PFSK-1 (cell line): ENCODE measurements at regions not wholly inside any gene's neighbourhood (a gene's known extent, or its start where the extent isn't known, plus 50 kb on each side); places are given as distances from the start of the nearest gene placed in this dataset.

Experiments used
- FOXP2 ChIP-seq: optimal IDR thresholded peaks from 2 replicates; pipeline ENCODE3; 2011; ENCODE audit warnings: borderline replicate concordance, control low read depth, inconsistent platforms; ENCODE audit not compliant: insufficient read depth; ENCODE audit errors: extremely low read length, extremely low read depth
- POLR2AphosphoS5 ChIP-seq: IDR thresholded peaks from 2 replicates; pipeline ENCODE4 v1.6.1; 2012; ENCODE audit warnings: low read depth, mild to moderate bottlenecking, control low read depth, low read length, moderate library complexity
- SIN3A ChIP-seq: IDR thresholded peaks from 2 replicates; pipeline ENCODE4 v1.6.1; 2012; ENCODE audit warnings: mild to moderate bottlenecking, low read length, moderate library complexity, borderline replicate concordance; ENCODE audit not compliant: insufficient read depth
- TAF1 ChIP-seq: IDR thresholded peaks from 2 replicates; pipeline ENCODE4 v1.6.1; 2012; ENCODE audit warnings: low read length, control low read depth, borderline replicate concordance; ENCODE audit not compliant: insufficient read depth
- TF ChIP-seq, protein P1 (sequence below), 2 experiments: IDR thresholded peaks; 2 replicates each; pipeline versions ENCODE4 v1.6.1 to v1.8.0; 2011 to 2012; ENCODE audit warnings: low read depth in 2 of 2, low read length in 2 of 2, control low read depth in 1 of 2, inconsistent platforms in 1 of 2, mild to moderate bottlenecking in 1 of 2, moderate library complexity in 1 of 2; ENCODE audit not compliant: insufficient read depth in 1 of 2

DNA sequence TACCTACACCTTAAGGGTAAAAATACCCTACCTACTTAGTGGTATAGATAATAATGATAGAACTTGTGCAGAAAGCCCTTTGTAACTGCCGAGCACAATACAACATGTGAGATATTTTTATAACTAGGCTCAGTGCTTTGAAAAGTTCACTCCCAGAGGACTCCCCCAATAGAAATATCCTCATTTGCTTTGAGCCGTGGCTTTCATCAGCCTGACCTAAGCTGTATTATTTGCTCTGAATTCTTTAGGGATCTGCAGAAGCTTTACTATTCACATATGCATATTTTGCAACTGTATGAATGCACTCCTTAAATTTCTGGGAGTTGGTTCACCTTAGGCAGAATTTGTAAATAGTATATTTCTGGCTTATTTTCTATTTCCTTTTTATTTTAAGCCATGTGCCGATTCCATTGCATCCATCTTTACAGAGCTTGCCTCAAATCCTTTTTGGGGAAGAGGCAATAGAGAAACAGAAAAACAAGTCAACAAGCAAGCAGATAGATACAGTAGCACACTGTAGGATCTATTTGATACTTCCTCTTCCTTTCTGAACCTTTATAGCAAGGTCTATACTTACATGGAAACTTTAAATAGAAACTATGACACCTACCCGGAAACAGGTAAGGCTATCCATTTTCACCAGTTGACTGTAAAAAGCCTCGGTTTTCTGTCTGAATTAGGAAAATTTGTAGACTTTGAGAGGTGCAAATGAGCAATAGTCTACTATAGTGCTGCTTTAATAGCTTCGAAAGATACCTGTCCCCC lies 242.5 kb upstream of the VCX3A start:
- TF ChIP-seq, protein P1, sequence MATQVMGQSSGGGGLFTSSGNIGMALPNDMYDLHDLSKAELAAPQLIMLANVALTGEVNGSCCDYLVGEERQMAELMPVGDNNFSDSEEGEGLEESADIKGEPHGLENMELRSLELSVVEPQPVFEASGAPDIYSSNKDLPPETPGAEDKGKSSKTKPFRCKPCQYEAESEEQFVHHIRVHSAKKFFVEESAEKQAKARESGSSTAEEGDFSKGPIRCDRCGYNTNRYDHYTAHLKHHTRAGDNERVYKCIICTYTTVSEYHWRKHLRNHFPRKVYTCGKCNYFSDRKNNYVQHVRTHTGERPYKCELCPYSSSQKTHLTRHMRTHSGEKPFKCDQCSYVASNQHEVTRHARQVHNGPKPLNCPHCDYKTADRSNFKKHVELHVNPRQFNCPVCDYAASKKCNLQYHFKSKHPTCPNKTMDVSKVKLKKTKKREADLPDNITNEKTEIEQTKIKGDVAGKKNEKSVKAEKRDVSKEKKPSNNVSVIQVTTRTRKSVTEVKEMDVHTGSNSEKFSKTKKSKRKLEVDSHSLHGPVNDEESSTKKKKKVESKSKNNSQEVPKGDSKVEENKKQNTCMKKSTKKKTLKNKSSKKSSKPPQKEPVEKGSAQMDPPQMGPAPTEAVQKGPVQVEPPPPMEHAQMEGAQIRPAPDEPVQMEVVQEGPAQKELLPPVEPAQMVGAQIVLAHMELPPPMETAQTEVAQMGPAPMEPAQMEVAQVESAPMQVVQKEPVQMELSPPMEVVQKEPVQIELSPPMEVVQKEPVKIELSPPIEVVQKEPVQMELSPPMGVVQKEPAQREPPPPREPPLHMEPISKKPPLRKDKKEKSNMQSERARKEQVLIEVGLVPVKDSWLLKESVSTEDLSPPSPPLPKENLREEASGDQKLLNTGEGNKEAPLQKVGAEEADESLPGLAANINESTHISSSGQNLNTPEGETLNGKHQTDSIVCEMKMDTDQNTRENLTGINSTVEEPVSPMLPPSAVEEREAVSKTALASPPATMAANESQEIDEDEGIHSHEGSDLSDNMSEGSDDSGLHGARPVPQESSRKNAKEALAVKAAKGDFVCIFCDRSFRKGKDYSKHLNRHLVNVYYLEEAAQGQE (IDR thresholded peaks at IDR 0.05; ENCODE audit: insufficient read depth in 1 of 2, low read depth in 2 of 2, low read length in 2 of 2) = no peak
- TF ChIP-seq POLR2AphosphoS5 (no peak), TAF1 (no peak), SIN3A (no peak), FOXP2 (no peak)

DNA sequence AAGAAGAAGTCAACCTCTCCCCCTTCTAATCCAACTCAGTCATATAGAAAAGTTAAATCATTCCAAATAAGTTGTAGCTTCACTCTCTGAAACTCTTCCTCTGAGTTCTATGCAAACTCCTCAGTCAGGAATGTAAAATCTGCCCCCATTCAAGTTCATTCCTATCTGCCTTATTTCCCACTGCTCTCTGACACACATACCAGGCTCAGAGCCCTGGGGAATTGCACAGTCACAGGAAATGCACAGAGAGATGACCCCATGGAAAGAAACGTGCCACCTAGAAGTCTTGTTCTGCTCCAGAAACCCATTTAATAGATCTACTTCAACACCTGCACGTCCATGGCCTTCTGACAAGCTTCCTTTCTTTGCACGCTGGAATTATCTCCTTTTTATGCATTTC lies 236.0 kb upstream of the VCX3A start:
- TF ChIP-seq FOXP2 (no peak), SIN3A (no peak), POLR2AphosphoS5 (no peak), TAF1 (no peak)
- TF ChIP-seq, protein P1 (IDR thresholded peaks at IDR 0.05; ENCODE audit: insufficient read depth in 1 of 2, low read depth in 2 of 2, low read length in 2 of 2) = no peak

DNA sequence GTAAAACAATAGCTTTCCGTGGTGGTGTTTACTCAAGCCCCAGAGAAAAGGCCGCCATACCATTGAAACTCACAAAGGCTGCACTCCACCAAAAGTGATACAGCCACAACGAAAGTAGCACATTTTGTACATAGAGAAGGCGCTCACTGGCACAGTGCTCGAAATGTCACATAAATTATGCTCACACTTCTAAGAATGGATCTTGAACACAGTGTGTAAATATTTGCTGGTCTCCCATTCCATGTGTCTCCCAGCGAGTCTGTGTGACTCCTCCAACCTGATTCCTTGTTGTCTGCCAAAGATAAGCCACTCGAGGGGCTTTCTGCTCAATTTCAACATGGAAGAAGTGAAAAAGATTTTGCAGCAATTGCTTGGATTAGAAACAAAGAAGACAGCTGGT lies 234.0 kb upstream of the VCX3A start:
- TF ChIP-seq, protein P1 (IDR thresholded peaks at IDR 0.05; ENCODE audit: insufficient read depth in 1 of 2, low read depth in 2 of 2, low read length in 2 of 2) = no peak
- no peak for TF ChIP-seq POLR2AphosphoS5
- no peak for TF ChIP-seq FOXP2
- TF ChIP-seq SIN3A = no peak

DNA sequence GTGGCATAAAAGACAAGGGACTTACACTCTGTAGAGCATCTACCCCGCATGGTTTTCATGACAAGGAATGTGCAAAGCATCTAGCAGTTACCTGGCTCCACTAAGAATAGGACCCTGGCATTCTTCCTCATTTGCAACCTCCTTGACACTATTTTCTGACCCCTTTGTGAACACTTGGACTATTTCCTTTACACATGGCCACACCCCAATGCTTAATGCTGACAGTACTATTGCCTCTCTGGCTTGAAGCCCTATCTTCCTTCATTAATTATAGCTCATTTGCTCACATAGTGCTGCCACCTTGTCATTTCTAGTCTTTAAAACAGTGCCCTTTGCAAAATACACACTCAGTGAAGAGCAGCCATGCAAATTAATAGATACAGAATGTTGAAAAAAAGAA lies 226.3 kb upstream of the VCX3A start:
- TF ChIP-seq SIN3A (no peak), TAF1 (no peak), FOXP2 (no peak), POLR2AphosphoS5 (no peak)
- TF ChIP-seq, protein P1 (IDR thresholded peaks at IDR 0.05; ENCODE audit: insufficient read depth in 1 of 2, low read depth in 2 of 2, low read length in 2 of 2) = no peak
